ENCODE measurements at regions not wholly inside any gene's neighbourhood (a gene's known extent, or its start where the extent isn't known, plus 50 kb on each side); places are given as distances from the start of the nearest gene placed in this dataset.

- DNase-seq = peak; percentile 32
These were observed 51.0 kb downstream of the CCDC54 start for GRCh38 chr3:107428051-107428858.

- peak; percentile 90 for DNase-seq
These were observed 52.3 kb downstream of the CCDC54 start for GRCh38 chr3:107429320-107430181.

GRCh38 chr3:107430214-107430995, 53.2 kb downstream of the CCDC54 start:
- peak; percentile 71 for DNase-seq

- peak; percentile 71 for DNase-seq
These were observed 53.7 kb downstream of the CCDC54 start for GRCh38 chr3:107430996-107431245.

- DNase-seq = peak; percentile 70
These were observed 54.2 kb downstream of the CCDC54 start for GRCh38 chr3:107431246-107432012.

GRCh38 chr3:107432013-107432515, 54.8 kb downstream of the CCDC54 start:
- no peak for DNase-seq

GRCh38 chr3:107432646-107433045, 55.4 kb downstream of the CCDC54 start:
- no peak for DNase-seq

GRCh38 chr3:107436029-107436428, 58.8 kb downstream of the CCDC54 start:
- DNase-seq = no peak

- no peak for DNase-seq
These were observed 61.4 kb downstream of the CCDC54 start for GRCh38 chr3:107438671-107439070.

- DNase-seq = no peak
These were observed 64.4 kb downstream of the CCDC54 start for GRCh38 chr3:107441617-107442016.

- no peak for DNase-seq
These were observed 66.2 kb downstream of the CCDC54 start for GRCh38 chr3:107443461-107443860.

- DNase-seq = no peak
These were observed 69.5 kb downstream of the CCDC54 start for GRCh38 chr3:107446706-107447105.

- DNase-seq = no peak
These were observed 72.4 kb upstream of the BBX start for GRCh38 chr3:107450254-107450893.

GRCh38 chr3:107452436-107452835, 70.3 kb upstream of the BBX start:
- no peak for DNase-seq

- no peak for DNase-seq
These were observed 69.3 kb upstream of the BBX start for GRCh38 chr3:107453504-107453903.

GRCh38 chr3:107455621-107456020, 67.1 kb upstream of the BBX start:
- DNase-seq = no peak

GRCh38 chr3:107456501-107456900, 66.3 kb upstream of the BBX start:
- DNase-seq = no peak

GRCh38 chr3:107458871-107459270, 63.9 kb upstream of the BBX start:
- DNase-seq = no peak

- DNase-seq = no peak
These were observed 61.0 kb upstream of the BBX start for GRCh38 chr3:107461721-107462120.

- no peak for DNase-seq
These were observed 58.7 kb upstream of the BBX start for GRCh38 chr3:107464037-107464436.

GRCh38 chr3:107465064-107465631, 57.6 kb upstream of the BBX start:
- no peak for DNase-seq

- no peak for DNase-seq
These were observed 54.0 kb upstream of the BBX start for GRCh38 chr3:107468782-107469181.

Measured in midbrain (tissue), 1 donor.